Left forelimb (tissue), 1 donor: ENCODE measurements at regions not wholly inside any gene's neighbourhood (a gene's known extent, or its start where the extent isn't known, plus 50 kb on each side); places are given as distances from the start of the nearest gene placed in this dataset.

ENCODE experiments used
- DNase-seq: peaks from one replicate; pipeline ENCODE4 v3.0.0-alpha.2; 2018; ENCODE audit warnings: low spot score

GRCh38 chr21:26412885-26413284 lies 160.2 kb downstream of the CYYR1 start:
- no peak for DNase-seq

- DNase-seq = no peak
Measured at GRCh38 chr21:26409735-26410134, 163.4 kb downstream of the CYYR1 start.

- DNase-seq = no peak
Measured at GRCh38 chr21:26408511-26408910, 164.6 kb downstream of the CYYR1 start.

GRCh38 chr21:26406526-26406925 lies 166.6 kb downstream of the CYYR1 start:
- DNase-seq = no peak

- DNase-seq = no peak
Measured at GRCh38 chr21:26405735-26406361, 167.2 kb downstream of the CYYR1 start.

GRCh38 chr21:26405071-26405470 lies 168.0 kb downstream of the CYYR1 start:
- no peak for DNase-seq

- DNase-seq = no peak
Measured at GRCh38 chr21:26404288-26404687, 168.8 kb downstream of the CYYR1 start.

GRCh38 chr21:26403321-26403720 lies 169.8 kb downstream of the CYYR1 start:
- DNase-seq = no peak

GRCh38 chr21:26397545-26397944 lies 175.5 kb downstream of the CYYR1 start:
- no peak for DNase-seq

- DNase-seq = no peak
Measured at GRCh38 chr21:26394341-26394740, 178.7 kb downstream of the CYYR1 start.

GRCh38 chr21:26391166-26391565 lies 181.9 kb downstream of the CYYR1 start:
- no peak for DNase-seq

- DNase-seq = no peak
Measured at GRCh38 chr21:26389971-26390641, 183.0 kb downstream of the CYYR1 start.

- DNase-seq = no peak
Measured at GRCh38 chr21:26388731-26389231, 184.3 kb downstream of the CYYR1 start.

- DNase-seq = no peak
Measured at GRCh38 chr21:26385721-26386120, 187.4 kb downstream of the CYYR1 start.

GRCh38 chr21:26379561-26379960 lies 193.5 kb downstream of the CYYR1 start:
- DNase-seq = no peak

GRCh38 chr21:26377111-26377694 lies 195.9 kb downstream of the CYYR1 start:
- no peak for DNase-seq

GRCh38 chr21:26374817-26375216 lies 198.3 kb downstream of the CYYR1 start:
- DNase-seq = no peak

GRCh38 chr21:26368591-26369320 lies 198.2 kb upstream of the APP start:
- DNase-seq = no peak

GRCh38 chr21:26366781-26367180 lies 196.2 kb upstream of the APP start:
- DNase-seq = no peak

GRCh38 chr21:26365849-26366248 lies 195.3 kb upstream of the APP start:
- DNase-seq = no peak

- no peak for DNase-seq
Measured at GRCh38 chr21:26351661-26352060, 181.1 kb upstream of the APP start.

GRCh38 chr21:26332867-26333266 lies 162.3 kb upstream of the APP start:
- no peak for DNase-seq
